Astrocyte of the spinal cord (primary cell): ENCODE measurements at regions not wholly inside any gene's neighbourhood (a gene's known extent, or its start where the extent isn't known, plus 50 kb on each side); places are given as distances from the start of the nearest gene placed in this dataset.
A peak's percentile ranks its signal among the peaks of the same experiment; 100 is the strongest.

Experiments used
- DNase-seq: peaks from one replicate; pipeline ENCODE4 v3.0.0; 2011; ENCODE audit warnings: low read depth, low spot score
- H3K4me3 ChIP-seq: 2 replicates; pipeline ENCODE4 v1.5.1; 2011; ENCODE audit warnings: low read depth, mild to moderate bottlenecking, low read length, moderate library complexity
- CTCF ChIP-seq: IDR thresholded peaks from 2 replicates; pipeline ENCODE4 v1.5.1; 2012; ENCODE audit warnings: low read depth, mild to moderate bottlenecking, low read length, inconsistent platforms
- in situ Hi-C: cut with HindIII; loops from 2 replicates; pipeline ENCODE4 v1.10.0; 2017; ENCODE audit warnings: low sequenced_read_pairs

DNA sequence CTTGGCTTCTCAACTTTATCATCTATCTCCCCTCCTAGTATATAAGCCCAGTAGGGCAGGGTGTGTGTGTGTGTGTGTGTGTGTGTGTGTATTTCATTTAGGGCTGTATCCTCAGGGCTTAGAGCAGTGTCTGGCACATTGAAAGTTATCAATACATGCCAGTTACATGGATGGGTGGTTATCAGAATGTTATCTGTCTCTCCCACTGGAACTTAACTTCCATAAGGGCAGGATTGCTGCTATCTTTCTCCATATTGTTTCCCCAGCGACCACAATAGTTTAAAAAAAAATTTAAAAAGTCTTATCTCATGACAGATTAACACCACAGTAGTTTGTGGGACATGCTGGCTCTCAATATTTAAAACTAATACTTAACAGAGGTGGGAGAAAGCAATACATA, 488.9 kb downstream of the PLCL1 start:
- no peak overlapping the region for H3K4me3 ChIP-seq
- DNase-seq = no peak
- no peak for TF ChIP-seq CTCF
- in situ Hi-C loops = no loop called here

DNA sequence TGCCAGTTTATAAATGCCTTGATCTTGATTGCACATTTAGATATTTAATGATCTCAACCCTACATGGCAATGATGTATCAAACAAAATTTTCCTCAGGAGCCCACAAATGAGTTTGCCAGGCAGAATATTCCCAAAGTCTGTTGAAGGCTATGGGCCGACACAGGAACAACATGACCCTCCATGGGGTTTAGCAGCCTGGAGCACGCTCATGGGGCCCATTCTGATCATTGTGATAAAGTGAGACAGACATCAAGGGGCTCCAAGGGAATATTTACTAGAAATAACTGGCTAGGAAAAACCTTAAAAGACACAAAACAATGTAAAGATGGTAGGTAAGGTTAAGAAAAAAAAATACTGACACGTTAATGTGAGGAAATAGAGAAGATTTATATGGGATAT, 485.4 kb downstream of the PLCL1 start:
- H3K4me3 ChIP-seq = no peak overlapping the region
- in situ Hi-C loops = no loop called here
- no peak for DNase-seq
- no peak for TF ChIP-seq CTCF

DNA sequence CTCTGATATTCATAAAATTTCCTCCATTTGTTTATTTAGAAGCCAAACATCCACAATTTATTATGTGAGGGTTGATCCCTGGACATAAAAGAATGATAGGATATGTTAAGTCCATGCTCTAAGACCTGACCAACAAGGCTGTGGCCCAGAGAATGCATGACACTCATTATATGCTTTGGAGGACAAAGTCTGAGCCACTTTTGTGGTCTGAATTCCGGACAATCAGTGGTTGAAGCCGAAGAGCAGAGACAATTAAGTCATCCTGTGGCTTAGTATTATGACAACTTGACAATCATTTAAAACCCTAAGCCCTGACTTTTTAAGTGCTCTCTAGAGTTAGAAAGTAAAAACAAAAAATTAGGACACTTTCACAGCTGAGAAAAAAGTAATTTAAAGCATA, 483.3 kb downstream of the PLCL1 start:
- in situ Hi-C loops = no loop called here
- no peak for TF ChIP-seq CTCF
- H3K4me3 ChIP-seq = no peak overlapping the region
- DNase-seq = peak; percentile 44

- TF ChIP-seq CTCF = no peak
- DNase-seq = no peak
- no peak overlapping the region for H3K4me3 ChIP-seq
- in situ Hi-C loops = no loop called here
Measured at GRCh38 chr2:198285216-198285615, 480.8 kb downstream of the PLCL1 start.

GRCh38 chr2:198283146-198283545, 478.8 kb downstream of the PLCL1 start:
- no peak for TF ChIP-seq CTCF

GRCh38 chr2:198282061-198282460, 477.7 kb downstream of the PLCL1 start:
- DNase-seq = no peak
- in situ Hi-C loops = no loop called here
- TF ChIP-seq CTCF = no peak
- no peak overlapping the region for H3K4me3 ChIP-seq

More at GRCh38 chr2:198283146-198283545, 478.8 kb downstream of the PLCL1 start:
- no peak for DNase-seq
- H3K4me3 ChIP-seq = no peak overlapping the region
- in situ Hi-C loops = no loop called here

- in situ Hi-C loops = no loop called here
- no peak for TF ChIP-seq CTCF
- no peak for DNase-seq
- no peak overlapping the region for H3K4me3 ChIP-seq
Measured at GRCh38 chr2:198280145-198280544, 475.8 kb downstream of the PLCL1 start.
